ENCODE measurements at regions not wholly inside any gene's neighbourhood (a gene's known extent, or its start where the extent isn't known, plus 50 kb on each side); places are given as distances from the start of the nearest gene placed in this dataset.

- TF ChIP-seq POLR2A (IDR thresholded peaks at IDR 0.05; ENCODE audit: low read depth, low read length) (no peak), POLR2AphosphoS5 (IDR thresholded peaks at IDR 0.05; ENCODE audit: low read depth, low read length) (no peak), TAF1 (IDR thresholded peaks at IDR 0.05; ENCODE audit: borderline replicate concordance, low read depth, low read length) (no peak)
Measured at GRCh38 chr6:77366798-77367197, 96.5 kb downstream of the HTR1B start.
